Fibroblast of the aortic adventitia (primary cell): ENCODE measurements at regions not wholly inside any gene's neighbourhood (a gene's known extent, or its start where the extent isn't known, plus 50 kb on each side); places are given as distances from the start of the nearest gene placed in this dataset.

Source experiments
- DNase-seq: peaks from one replicate; pipeline ENCODE4 v3.0.0-alpha.2; 2010; ENCODE audit warnings: low read depth
- H3K4me3 ChIP-seq: 2 replicates; pipeline ENCODE4 v1.5.1; 2011; ENCODE audit warnings: low read depth, mild to moderate bottlenecking, control low read depth, low read length, moderate library complexity
- TF ChIP-seq, protein P1 (sequence below): IDR thresholded peaks from 2 replicates; pipeline ENCODE4 v1.5.1; 2011; ENCODE audit warnings: mild to moderate bottlenecking, low read length, control low read depth, inconsistent platforms; ENCODE audit not compliant: insufficient read depth

DNA sequence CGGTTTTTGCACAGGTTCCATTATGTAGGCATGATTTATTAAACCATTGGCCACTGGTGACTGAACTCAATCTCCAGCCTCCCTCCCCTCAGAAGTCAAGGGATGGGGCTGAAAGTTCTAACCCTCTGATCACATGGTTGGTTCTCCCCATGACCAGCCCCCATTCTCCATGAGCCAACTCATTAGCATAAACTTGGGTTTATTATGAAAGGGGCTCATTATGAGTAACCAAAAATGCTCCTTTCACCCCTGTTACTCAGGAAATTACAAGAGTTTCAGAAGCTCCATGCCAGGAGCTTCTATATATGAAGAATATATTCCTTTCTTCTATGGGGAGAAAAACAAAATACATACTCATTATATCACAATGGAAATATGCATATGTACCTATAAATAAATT lies 555.3 kb downstream of the HS3ST4 start:
- DNase-seq: no peak
- TF ChIP-seq, protein P1, sequence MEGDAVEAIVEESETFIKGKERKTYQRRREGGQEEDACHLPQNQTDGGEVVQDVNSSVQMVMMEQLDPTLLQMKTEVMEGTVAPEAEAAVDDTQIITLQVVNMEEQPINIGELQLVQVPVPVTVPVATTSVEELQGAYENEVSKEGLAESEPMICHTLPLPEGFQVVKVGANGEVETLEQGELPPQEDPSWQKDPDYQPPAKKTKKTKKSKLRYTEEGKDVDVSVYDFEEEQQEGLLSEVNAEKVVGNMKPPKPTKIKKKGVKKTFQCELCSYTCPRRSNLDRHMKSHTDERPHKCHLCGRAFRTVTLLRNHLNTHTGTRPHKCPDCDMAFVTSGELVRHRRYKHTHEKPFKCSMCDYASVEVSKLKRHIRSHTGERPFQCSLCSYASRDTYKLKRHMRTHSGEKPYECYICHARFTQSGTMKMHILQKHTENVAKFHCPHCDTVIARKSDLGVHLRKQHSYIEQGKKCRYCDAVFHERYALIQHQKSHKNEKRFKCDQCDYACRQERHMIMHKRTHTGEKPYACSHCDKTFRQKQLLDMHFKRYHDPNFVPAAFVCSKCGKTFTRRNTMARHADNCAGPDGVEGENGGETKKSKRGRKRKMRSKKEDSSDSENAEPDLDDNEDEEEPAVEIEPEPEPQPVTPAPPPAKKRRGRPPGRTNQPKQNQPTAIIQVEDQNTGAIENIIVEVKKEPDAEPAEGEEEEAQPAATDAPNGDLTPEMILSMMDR: no peak
- no peak overlapping the region for H3K4me3 ChIP-seq

DNA sequence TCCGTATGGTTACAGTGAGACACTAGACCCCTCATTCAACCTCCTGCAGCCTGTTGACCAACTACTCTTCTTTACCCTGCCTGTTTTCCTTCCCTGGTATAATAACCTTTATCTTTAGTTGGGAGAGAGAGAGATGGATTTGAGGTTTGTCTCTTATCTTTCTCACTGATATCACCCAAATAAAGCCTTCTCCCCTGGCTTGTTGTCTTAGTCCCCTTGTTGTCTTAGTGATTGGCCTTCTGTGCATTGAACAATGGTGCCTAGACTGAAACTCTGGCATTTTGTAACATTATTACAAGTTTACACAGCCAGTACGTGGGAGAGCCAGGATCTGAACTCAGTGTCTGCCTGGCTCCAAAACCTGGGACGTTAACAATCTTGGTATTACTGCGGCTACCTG lies 560.8 kb downstream of the HS3ST4 start:
- DNase-seq: no peak
- no peak overlapping the region for H3K4me3 ChIP-seq
- TF ChIP-seq, protein P1: no peak

DNA sequence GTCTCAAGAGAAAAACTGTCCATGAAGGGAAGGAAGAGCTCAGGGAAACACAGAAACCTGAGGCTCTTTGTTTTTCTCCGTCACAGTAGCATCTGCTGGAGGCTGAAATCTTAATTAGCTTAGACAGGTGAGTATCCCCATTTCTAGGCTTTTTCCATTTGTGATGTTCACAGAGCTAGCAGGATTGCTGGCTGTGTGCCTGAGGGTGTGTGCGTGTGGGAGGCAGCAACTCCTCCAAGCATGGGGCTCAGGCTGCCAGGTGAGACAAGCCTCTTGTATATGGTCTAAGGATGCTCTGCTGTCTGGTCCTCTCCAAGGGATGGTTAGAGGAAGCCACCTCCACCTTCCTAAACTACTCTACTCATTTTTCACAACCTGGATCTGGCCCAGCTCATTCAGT lies 569.9 kb downstream of the HS3ST4 start:
- no peak overlapping the region for H3K4me3 ChIP-seq
- TF ChIP-seq, protein P1: no peak
- no peak for DNase-seq

DNA sequence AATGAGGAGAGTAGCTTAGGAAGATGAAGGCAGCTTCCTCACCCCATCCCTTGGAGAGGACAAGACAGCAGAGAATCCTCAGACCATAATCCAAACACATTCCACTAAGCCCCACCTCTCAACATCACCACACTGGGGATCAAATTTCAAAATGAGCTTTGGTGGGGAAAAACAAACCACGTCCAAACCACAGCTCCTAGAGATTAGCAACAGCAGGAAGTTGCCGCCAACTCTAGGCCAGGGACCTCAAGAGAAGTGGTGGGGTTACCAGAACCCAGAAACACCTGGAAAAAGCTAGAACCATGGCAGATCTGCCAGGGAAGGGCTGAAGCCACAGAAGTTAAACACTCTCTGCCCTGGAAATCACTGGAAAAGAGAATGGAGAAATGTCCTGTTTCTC lies 571.6 kb downstream of the HS3ST4 start:
- H3K4me3 ChIP-seq: no peak overlapping the region
- no peak for DNase-seq
- TF ChIP-seq, protein P1: no peak

DNA sequence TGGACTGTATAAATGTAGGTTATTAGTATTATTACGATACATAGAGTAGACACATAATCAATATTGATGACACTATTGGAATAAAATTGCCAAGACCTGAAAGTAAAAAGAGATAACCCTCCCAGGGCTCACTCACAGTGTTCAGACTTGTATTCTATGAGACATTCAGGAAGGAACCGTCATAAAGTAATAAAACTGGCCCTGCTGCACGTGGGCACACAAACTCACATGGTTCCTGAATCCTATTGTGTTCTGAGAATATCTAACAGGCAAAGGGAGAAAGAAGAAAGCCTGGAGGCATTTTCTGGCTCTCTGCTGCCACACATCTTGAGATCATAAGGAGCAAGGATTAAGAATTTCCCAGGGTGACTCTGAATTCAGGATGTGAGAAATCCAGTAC lies 575.9 kb downstream of the HS3ST4 start:
- TF ChIP-seq, protein P1: no peak
- H3K4me3 ChIP-seq: no peak overlapping the region
- DNase-seq: no peak

DNA sequence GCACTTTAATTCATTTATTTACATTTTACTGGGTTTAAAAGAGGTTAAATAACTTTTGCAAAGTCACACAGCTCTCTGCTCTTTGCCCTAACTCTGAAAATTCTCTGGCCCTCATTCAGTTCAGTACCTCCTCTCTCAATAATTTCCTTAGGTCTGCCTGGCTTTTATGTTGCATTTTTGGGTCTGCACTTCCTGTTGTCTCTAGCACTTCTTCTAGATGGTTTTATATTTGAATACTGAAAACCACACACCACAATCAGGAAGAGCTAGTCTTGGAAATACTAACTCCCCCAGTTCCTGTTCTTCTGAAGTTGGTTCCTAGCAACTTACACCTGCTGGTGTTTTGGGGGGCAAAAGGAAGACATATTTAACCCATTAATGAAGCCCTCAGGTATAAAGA lies 577.9 kb downstream of the HS3ST4 start:
- no peak for DNase-seq
- TF ChIP-seq, protein P1: no peak
- H3K4me3 ChIP-seq: no peak overlapping the region

DNA sequence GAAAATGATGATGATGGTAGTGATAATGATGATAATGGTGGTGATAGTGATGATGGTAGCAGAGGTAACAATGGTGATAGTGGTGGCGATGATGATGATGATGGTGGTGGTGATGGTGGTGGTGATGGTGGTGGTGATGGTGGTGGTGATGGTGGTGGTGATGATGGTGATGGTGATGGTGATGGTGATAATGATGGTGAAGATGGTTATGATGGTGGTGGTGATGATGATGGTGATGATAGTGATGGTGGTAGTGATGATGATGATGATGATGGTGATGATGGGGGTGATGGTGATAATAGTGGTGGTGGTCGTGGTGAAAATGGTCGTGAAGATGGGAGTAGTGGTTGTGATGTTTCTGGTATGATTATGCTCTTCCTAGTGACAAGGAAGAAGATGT lies 581.8 kb downstream of the HS3ST4 start:
- TF ChIP-seq, protein P1: no peak
- H3K4me3 ChIP-seq: no peak overlapping the region
- no peak for DNase-seq
